CD14-positive monocyte (primary cell): ENCODE measurements at regions not wholly inside any gene's neighbourhood (a gene's known extent, or its start where the extent isn't known, plus 50 kb on each side); places are given as distances from the start of the nearest gene placed in this dataset.

Experiments
- DNase-seq, 3 donors: peaks; one replicate each; pipeline ENCODE4 v3.0.0-alpha.2; 2011 to 2022
- H2AFZ ChIP-seq: 2 replicates; pipeline ENCODE4 v1.6.0; 2012; ENCODE audit warnings: mild to moderate bottlenecking, low read depth, low read length, inconsistent platforms; ENCODE audit not compliant: insufficient read depth, poor library complexity, severe bottlenecking
- H3K27ac ChIP-seq, 2 donors: 1 replicate in 1 of 2; 2 replicates in 1 of 2; pipeline ENCODE4 v1.5.1; 2012 to 2013; ENCODE audit warnings: low read length in 2 of 2, control low read depth in 1 of 2, inconsistent platforms in 1 of 2, low read depth in 1 of 2, mild to moderate bottlenecking in 1 of 2
- H3K27me3 ChIP-seq, 2 donors: one replicate each; pipeline versions ENCODE4 v1.6.0 to v1.6.1; 2011 to 2013; ENCODE audit warnings: low read length in 2 of 2; ENCODE audit not compliant: control insufficient read depth in 2 of 2, insufficient read depth in 2 of 2
- H3K36me3 ChIP-seq, 2 donors: replicated peaks in 1 of 2; 1 replicate in 1 of 2; 2 replicates in 1 of 2; pipeline versions ENCODE4 v1.5.1 to v1.6.1; 2012 to 2013; ENCODE audit warnings: low read length in 2 of 2, control low read depth in 1 of 2, inconsistent platforms in 1 of 2, mild to moderate bottlenecking in 1 of 2; ENCODE audit not compliant: insufficient read depth in 2 of 2, control insufficient read depth in 1 of 2
- H3K4me1 ChIP-seq, 2 donors: 1 replicate in 1 of 2; 2 replicates in 1 of 2; pipeline versions ENCODE4 v1.5.1 to v1.6.1; 2012 to 2013; ENCODE audit warnings: low read length in 2 of 2, control low read depth in 1 of 2, inconsistent platforms in 1 of 2, mild to moderate bottlenecking in 1 of 2, moderate library complexity in 1 of 2; ENCODE audit not compliant: insufficient read depth in 2 of 2, control insufficient read depth in 1 of 2
- H3K4me2 ChIP-seq: replicated peaks from 2 replicates; pipeline ENCODE3; 2012; ENCODE audit warnings: low read length, moderate library complexity, mild to moderate bottlenecking; ENCODE audit not compliant: poor library complexity, severe bottlenecking; ENCODE audit errors: extremely low read depth
- H3K4me3 ChIP-seq, 3 experiments: fragments of 200-600 bp in 1 of 3; sonication (generic) in 1 of 3; replicated peaks in 1 of 3; 1 replicate in 2 of 3; 2 replicates in 1 of 3; pipeline ENCODE4 v1.5.1; 2011 to 2013; ENCODE audit warnings: low read length in 3 of 3, mild to moderate bottlenecking in 3 of 3, control low read depth in 2 of 3, low read depth in 2 of 3, inconsistent platforms in 1 of 3, moderate library complexity in 1 of 3
- H3K79me2 ChIP-seq: 2 replicates; pipeline ENCODE4 v1.6.0; 2012; ENCODE audit warnings: mild to moderate bottlenecking, control low read depth, inconsistent platforms, low read length, moderate library complexity; ENCODE audit not compliant: insufficient read depth
- H3K9ac ChIP-seq: 2 replicates; pipeline ENCODE4 v1.6.0; 2017; ENCODE audit warnings: low read length, mild to moderate bottlenecking; ENCODE audit not compliant: insufficient read depth, poor library complexity, severe bottlenecking
- H3K9me3 ChIP-seq, 2 donors: replicated peaks in 1 of 2; 1 replicate in 1 of 2; 2 replicates in 1 of 2; pipeline versions ENCODE4 v1.5.1 to v1.6.1; 2012 to 2013; ENCODE audit warnings: low read length in 2 of 2, control low read depth in 1 of 2; ENCODE audit not compliant: control insufficient read depth in 1 of 2, insufficient read depth in 1 of 2
- H4K20me1 ChIP-seq: 2 replicates; pipeline ENCODE4 v1.6.0; 2012; ENCODE audit warnings: mild to moderate bottlenecking, low read length, control low read depth, moderate library complexity; ENCODE audit not compliant: insufficient read depth
- H3K27ac Mint-ChIP-seq, 7 donors: one replicate each; pipeline ENCODE4 v1.8.0; 2020; ENCODE audit warnings: mild to moderate bottlenecking in 7 of 7, mixed read lengths in 7 of 7, moderate library complexity in 6 of 7, inconsistent platforms in 2 of 7
- H3K27me3 Mint-ChIP-seq, 3 donors: one replicate each; pipeline ENCODE4 v1.8.0; 2021 to 2022; ENCODE audit warnings: low read depth in 3 of 3, mild to moderate bottlenecking in 3 of 3, mixed read lengths in 3 of 3, moderate library complexity in 3 of 3, inconsistent platforms in 1 of 3
- H3K36me3 Mint-ChIP-seq, 2 donors: one replicate each; pipeline ENCODE4 v1.8.0; 2020; ENCODE audit warnings: mixed read lengths in 2 of 2, inconsistent platforms in 1 of 2, mild to moderate bottlenecking in 1 of 2
- H3K4me1 Mint-ChIP-seq: one replicate; pipeline ENCODE4 v1.8.0; 2020; ENCODE audit warnings: mild to moderate bottlenecking, mixed read lengths
- H3K4me3 Mint-ChIP-seq, 2 donors: one replicate each; pipeline ENCODE4 v1.8.0; 2020; ENCODE audit warnings: mild to moderate bottlenecking in 2 of 2, mixed read lengths in 2 of 2, moderate library complexity in 1 of 2
- H3K9me3 Mint-ChIP-seq, 7 donors: one replicate each; pipeline ENCODE4 v1.8.0; 2020 to 2022; ENCODE audit warnings: mixed read lengths in 7 of 7, mild to moderate bottlenecking in 6 of 7, moderate library complexity in 6 of 7, inconsistent platforms in 2 of 7
- CTCF ChIP-seq: fragments of 200-600 bp; IDR thresholded peaks from one replicate; pipeline ENCODE4 v1.8.0; 2022; ENCODE audit warnings: antibody characterized with exemption, mild to moderate bottlenecking
- WGBS: methylation state at CpG from one replicate; pipeline ENCODE4 v1.1.5; 2013; ENCODE audit warnings: missing lambda C conversion rate; ENCODE audit not compliant: insufficient coverage; 5-methylcytosine and 5-hydroxymethylcytosine counted together
- intact Hi-C, 2 donors: fragments of 100-400 bp; cut with micrococcal nuclease; formaldehyde crosslinking; loops; one replicate each; pipeline versions ENCODE4 v1.15.0 to v1.15.1; 2023

- 82% methylated on average over 2 of the region's 8 CpGs for WGBS
- Mint-ChIP-seq H3K4me1 (no peaks in the 10 kb centered on the region), H3K36me3 (no peaks in the 10 kb centered on the region), H3K27me3 (peaks cover 8 to 37% (median 12%) of the 10 kb centered on the region in 3 donors), H3K27ac (no peak overlapping the region), H3K4me3 (no peak overlapping the region), H3K9me3 (peaks cover 0 to 2% (median 0%) of the 10 kb centered on the region in 7 donors)
- H3K9me3 ChIP-seq, result no peaks in the 10 kb centered on the region
- no peak overlapping the region for H3K4me3 ChIP-seq
- no peak for TF ChIP-seq CTCF
- H2AFZ ChIP-seq, result no peak overlapping the region
- intact Hi-C loops, result no loop called here
- H3K27me3 ChIP-seq, result peaks cover 0 to 5% of the 10 kb centered on the region in 2 donors
- no peak overlapping the region for H3K27ac ChIP-seq
- DNase-seq, result no peak
- H3K9ac ChIP-seq, result no peak overlapping the region
- no peaks in the 10 kb centered on the region for H4K20me1 ChIP-seq
- H3K4me2 ChIP-seq, result no peak overlapping the region
- no peaks in the 10 kb centered on the region for H3K36me3 ChIP-seq
- H3K79me2 ChIP-seq, result no peaks in the 10 kb centered on the region
- H3K4me1 ChIP-seq, result no peaks in the 10 kb centered on the region
Observed at GRCh38 chr20:57062696-57063270, 203.7 kb downstream of the BMP7 start.

GRCh38 chr20:57064836-57065235 lies 201.6 kb downstream of the BMP7 start:
- no peaks in the 10 kb centered on the region for H3K36me3 ChIP-seq
- H3K27ac ChIP-seq, result no peak overlapping the region
- H2AFZ ChIP-seq, result no peak overlapping the region
- Mint-ChIP-seq H3K27ac (no peak overlapping the region), H3K4me3 (no peak overlapping the region), H3K27me3 (peaks cover 8 to 43% (median 14%) of the 10 kb centered on the region in 3 donors), H3K4me1 (no peaks in the 10 kb centered on the region), H3K9me3 (peaks cover 0 to 2% (median 0%) of the 10 kb centered on the region in 7 donors), H3K36me3 (no peaks in the 10 kb centered on the region)
- no peak for DNase-seq
- no peaks in the 10 kb centered on the region for H3K4me1 ChIP-seq
- no peaks in the 10 kb centered on the region for H4K20me1 ChIP-seq
- WGBS, result 100% methylated on average over 1 of the region's 5 CpGs
- no peaks in the 10 kb centered on the region for H3K79me2 ChIP-seq
- intact Hi-C loops, result no loop called here
- H3K9ac ChIP-seq, result no peak overlapping the region
- TF ChIP-seq CTCF, result no peak
- H3K27me3 ChIP-seq, result peaks cover 0 to 6% of the 10 kb centered on the region in 2 donors
- no peaks in the 10 kb centered on the region for H3K9me3 ChIP-seq
- H3K4me2 ChIP-seq, result no peak overlapping the region
- no peak overlapping the region for H3K4me3 ChIP-seq
